ENCODE measurements at regions not wholly inside any gene's neighbourhood (a gene's known extent, or its start where the extent isn't known, plus 50 kb on each side); places are given as distances from the start of the nearest gene placed in this dataset.
"Not testable (repeated sequence)": the region's sequence is repeated elsewhere in the genome, so short reads cannot be mapped to it uniquely, and the experiment has no call there.

DNA sequence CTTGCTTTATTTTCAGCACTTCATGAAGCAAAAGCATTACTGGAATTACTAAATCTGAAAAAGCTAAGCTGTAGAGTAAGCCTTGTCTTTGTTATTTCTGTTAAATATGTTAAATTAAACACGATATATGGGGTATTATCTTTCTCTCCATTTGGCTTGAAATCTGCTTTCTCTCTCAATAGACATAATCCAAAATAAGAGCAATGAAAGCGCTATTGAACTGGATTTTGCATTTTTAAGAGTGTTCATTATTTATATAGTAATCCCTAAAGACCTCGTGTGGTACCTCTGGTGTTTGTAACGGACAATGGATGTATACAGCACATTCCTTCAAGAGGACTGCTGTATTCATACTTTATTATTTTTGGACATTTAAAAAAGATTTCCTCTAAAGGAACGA lies 91.5 kb upstream of the KCNE2 start:
- DNase-seq (ENCODE audit: low read depth), result no peak

DNA sequence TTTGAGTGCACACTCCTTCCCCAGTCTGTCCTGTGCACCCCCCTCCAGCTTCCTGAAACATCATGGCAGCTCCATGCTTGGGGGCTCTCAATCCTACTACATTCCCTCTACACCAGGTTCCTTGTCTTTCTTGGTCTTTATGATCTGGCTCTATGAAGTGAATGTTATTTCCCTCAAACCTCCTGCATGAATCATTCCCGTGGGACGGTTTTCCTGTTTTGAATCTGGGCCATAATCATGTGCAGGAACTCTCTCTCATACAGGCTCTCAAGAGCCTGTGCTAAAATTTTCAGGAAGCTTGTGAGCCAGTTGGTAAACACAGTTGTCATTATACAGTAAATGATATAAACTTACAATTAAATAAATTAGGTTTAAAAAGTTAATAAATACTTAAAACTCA lies 89.8 kb upstream of the KCNE2 start:
- DNase-seq (ENCODE audit: low read depth), result peak; percentile 50

DNA sequence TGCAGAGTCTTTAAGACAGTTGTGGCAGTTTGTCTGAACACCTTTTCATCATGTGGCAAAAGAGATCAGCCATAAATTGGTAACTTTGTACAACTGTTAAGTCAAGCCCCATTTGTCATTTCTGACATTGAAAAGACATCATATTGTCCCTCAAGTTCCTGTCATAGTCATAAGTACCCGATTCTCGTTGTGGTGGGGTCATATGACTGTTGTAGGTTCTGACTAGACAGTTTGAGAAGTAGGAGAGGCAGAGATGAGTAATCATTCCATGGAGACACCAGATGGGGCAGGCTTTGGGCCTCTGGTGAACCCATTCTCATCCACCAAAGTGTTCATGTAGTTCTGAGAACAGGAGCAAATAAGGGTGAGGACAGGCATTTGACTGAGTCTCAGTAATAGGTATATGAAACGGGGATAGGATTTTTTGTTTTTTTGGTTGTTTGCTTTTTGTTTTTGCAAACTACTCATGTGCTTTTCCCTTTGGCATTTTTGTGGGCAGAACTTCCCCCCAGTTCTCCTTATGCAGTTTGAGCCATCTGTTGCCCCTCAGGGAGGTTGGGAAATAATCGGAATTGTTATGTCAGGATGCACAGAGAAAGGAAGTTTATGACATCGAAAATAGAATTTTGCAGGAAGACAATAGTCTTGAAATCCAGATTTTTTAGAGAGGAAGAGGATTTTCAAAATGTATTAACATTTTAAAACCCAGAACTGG lies 86.9 kb upstream of the KCNE2 start:
- peak; percentile 21 for DNase-seq (ENCODE audit: low read depth)

DNA sequence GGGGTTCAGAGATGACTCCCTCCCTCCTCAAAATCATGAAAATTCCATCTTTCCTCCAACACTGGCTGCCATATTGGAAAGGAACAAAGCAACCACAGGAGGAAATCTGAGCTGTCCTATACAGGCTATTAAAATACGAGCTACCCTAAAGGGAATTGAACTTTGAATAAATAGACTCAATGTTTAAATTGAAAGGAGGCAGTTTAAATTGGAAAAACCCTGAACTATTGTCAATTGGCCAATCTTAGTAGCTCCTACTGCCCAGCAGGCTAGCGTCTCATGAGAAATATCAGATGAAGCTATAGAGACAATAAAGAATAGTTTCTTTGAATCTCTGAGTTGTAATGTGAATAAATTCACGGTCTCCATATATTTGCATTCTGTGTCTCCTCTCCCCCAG lies 85.4 kb upstream of the KCNE2 start:
- no peak for DNase-seq (ENCODE audit: low read depth)

DNA sequence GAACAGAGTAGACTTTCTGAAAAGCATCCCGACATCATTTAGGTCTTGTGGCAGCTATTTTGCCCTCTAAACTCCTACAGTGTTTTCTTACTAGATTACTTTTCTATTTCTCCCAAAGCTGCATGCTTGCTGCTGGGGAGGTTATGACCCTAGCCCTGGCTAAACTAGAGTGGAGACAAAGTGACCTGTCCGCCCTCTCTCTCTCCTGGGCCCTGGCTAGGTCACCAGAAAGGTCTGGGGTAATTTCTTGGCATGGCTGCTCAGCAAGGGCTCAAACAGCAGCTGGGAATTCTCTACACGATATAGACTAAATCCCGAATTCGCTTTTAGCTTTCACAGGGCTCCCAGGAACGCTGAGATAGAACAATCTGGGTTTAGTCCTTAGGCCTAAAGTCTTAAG lies 84.5 kb upstream of the KCNE2 start:
- no peak for DNase-seq (ENCODE audit: low read depth)

DNA sequence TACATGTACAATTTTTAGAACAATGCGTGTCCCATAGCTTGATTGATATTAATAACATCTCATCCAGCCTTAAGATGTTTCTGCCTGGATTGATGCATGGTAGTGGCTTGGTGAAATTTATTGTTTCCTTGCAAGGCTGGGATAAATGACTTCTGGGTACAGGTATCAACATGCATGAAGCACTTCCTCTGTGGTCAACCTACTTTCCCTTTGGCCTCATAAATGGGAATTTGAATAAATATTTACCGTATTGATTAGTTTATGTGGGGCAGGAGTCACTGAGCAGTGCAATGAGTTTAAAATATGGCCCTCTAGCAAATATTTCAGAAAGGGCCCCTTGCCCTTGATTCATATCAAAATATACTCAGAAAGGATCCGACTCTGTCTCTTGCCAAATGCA lies 83.9 kb upstream of the KCNE2 start:
- no peak for DNase-seq (ENCODE audit: low read depth)

DNA sequence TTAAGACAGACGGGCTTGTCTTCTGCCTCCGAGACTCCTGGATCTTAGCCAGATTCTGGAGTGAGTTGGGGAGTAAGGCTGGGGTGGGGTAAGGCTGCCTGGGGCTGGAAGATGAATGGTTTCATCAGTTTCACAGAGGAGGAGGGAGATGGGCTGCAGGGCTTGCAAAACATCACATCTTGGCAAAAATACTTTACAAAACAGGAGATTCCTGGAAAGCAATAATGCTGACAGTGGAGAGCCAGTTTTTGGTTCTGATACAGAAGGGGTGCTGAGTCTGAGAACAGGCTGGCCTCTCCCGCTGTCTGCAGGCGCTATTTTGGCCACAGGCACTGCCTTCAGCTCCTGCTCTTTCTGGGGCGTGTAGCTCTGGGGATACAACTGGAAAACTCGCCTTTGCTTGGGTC lies 83.4 kb upstream of the KCNE2 start:
- no peak for DNase-seq (ENCODE audit: low read depth)

DNA sequence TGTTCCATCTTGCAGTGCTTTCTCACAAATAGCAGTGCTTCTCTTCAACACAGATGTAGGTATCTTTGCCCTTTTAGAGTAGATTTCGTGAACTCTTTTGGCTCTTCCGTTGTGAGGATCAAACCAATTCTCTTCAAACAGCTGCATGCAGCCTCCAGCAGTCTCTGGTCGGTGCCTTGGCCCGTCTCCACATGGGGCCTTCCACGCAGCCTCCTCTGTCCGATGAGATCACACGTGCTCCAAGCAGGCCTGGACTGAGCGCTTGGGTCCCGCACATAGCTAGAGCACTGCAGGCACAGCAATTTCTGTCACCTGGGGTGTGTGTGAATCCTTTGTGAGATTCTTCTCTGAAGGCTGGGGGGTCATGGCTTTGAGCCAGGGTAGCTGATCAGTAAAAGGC lies 82.8 kb upstream of the KCNE2 start:
- no peak for DNase-seq (ENCODE audit: low read depth)

DNA sequence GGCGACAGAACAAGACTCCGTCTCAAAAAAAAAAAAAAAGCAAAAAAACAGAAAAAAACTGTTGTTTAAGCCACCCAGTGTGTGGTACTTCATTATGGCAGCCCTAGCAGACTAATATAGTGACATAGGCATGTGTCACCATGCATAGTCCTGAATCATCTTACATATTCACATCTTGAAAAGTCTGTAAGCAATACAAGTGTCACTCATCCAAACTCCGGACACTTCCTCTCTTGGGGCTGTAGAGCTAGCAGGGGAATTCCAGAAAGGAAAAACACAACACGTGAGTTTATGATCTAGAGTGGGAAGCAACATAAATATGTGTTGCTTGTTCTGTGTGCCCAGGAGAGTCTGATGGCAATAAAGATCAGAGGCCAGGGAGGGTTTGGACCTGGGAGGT lies 81.6 kb upstream of the KCNE2 start:
- peak; percentile 71 for DNase-seq (ENCODE audit: low read depth)

DNA sequence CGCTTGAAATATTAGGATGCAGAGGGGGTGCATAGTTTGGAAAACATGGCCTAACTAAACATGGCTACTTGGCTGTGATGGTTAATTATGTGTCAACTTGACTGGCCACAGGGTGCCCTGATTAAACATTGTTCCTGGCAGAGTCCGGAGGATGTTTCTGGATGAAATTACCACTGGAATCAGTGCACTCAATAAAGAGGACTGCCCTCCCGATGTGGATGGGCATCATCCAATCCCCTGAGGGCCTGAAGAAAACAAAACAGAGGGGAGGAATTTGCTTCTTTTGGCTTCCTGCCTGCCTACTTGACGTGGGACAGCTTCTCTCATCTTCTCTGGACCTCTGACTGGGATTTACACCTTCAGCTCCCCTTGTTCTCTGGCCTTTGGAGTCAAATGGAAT lies 79.1 kb upstream of the KCNE2 start:
- DNase-seq (ENCODE audit: low read depth), result no peak

DNA sequence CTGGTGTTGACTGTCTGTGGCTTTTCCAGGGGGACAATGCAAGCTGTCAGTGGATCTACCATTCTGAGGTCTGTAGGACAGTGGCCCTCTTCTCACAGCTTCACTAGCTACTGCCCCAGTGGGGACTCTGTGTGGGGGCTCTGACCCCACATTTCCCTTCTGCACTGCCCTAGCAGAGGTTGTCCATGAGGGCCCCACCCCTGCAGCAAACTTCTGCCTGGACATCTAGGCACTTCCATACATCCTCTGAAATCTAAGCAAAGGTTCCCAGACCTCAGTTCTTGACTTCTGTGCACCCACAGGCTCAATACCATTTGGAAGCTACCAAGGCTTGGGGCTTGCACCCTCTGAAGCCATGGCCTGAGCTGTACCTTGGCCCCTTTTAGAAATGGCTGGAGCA lies 75.8 kb upstream of the KCNE2 start:
- DNase-seq (ENCODE audit: low read depth), result not testable (repeated sequence)

DNA sequence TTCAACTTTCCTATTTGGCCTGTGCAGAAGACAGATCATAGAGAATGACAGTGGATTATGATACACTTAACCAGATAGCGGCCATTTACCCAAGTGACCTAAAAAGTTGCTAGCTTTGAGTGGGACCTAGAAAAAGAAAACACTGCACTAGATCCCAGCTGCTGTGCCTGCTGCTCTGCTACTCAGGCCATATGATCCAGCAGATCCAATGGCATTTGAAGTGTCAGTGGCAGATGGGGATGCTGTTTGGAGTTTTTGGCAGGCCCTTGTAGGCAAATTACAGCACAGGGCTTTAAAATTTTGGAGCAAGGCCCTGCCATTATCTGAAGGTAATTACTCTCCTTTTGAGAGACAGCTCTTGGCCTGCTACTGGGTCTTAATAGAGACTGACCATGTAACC lies 74.0 kb upstream of the KCNE2 start:
- no peak for DNase-seq (ENCODE audit: low read depth)

DNA sequence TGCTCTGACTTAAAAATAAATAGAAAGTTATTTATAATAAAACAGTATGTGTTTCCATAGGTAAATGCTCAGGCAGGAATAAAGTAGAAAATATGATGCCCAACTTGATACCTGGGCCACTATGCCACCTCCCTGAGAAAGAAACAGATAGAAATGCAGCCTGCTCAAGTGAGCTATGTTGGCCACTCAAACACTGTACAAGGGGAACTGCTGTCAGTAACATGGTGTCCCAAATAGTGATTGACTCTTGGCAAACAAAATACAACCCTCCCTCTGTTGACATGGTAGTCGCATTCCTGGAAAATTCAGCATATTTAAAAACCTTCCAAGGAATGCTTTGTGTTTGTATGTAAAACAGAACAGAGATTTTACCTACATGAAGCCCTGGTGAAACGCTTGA lies 66.9 kb upstream of the KCNE2 start:
- DNase-seq (ENCODE audit: low read depth), result no peak

DNA sequence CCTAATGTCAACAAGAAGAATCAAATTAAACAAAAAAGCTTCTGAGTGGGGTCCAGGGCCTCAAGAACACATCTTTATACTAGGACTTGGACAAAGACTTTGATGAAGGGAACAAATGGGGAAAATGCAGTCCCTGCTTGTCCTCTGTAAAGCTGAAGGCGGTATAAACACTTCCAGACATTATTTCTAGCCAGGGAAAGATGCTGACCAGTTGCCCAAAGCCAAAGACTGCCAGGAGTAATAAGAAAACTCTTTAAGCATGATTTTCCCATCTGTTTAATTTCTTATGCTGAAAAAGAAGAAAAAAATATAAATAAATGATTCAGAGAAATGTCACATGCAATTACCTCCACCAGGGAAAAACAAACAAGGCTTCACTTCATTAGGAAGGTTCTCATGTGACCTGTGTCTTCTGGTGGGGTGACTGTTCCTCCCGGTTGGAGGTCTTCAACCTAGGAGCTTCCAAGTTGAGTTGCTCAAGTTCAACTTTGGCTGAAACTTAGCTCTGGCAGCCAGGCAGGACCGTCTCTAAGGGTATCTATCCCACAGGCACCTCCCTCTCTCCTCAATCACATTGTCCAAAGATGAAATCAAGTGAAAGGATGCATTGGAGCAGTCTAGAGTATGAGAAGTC lies 65.2 kb upstream of the KCNE2 start:
- no peak for DNase-seq (ENCODE audit: low read depth)

DNA sequence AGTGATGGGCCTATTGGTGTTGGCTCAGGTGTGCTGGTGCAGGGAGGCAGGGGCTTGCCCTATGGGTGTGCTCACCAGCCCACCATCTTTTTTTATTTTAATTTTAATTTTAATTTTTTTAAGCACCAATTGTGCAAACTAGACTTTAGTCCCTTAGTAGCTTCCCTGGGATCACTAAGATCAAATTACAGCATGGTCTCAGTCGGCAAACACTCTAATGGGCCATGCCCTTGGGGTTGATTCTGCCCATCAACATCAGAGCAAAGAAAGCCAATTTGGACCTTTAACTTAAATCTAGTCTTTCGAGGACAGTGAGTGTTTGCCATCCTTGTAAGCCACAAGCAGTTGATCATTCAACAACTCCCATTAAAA lies 64.7 kb upstream of the KCNE2 start:
- no peak for DNase-seq (ENCODE audit: low read depth)

DNA sequence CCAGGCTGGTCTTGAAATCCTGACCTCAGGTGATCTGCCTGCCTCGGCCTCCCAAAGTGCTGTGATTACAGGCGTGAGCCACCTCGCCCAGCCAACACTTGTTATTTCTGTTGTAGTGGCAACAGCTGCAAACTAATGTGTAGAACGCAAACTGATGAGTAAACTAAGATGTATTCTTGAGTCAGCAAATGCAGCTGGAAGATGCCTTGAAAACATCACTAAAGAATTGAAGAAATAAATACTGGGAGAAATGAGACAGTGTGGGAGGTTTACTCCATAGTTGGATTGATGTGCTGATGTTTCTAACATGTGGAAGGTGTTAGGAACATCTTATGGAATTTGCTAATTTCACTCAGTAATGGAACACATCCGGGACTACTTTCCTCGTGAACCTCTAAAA lies 61.3 kb upstream of the KCNE2 start:
- DNase-seq (ENCODE audit: low read depth), result no peak

DNA sequence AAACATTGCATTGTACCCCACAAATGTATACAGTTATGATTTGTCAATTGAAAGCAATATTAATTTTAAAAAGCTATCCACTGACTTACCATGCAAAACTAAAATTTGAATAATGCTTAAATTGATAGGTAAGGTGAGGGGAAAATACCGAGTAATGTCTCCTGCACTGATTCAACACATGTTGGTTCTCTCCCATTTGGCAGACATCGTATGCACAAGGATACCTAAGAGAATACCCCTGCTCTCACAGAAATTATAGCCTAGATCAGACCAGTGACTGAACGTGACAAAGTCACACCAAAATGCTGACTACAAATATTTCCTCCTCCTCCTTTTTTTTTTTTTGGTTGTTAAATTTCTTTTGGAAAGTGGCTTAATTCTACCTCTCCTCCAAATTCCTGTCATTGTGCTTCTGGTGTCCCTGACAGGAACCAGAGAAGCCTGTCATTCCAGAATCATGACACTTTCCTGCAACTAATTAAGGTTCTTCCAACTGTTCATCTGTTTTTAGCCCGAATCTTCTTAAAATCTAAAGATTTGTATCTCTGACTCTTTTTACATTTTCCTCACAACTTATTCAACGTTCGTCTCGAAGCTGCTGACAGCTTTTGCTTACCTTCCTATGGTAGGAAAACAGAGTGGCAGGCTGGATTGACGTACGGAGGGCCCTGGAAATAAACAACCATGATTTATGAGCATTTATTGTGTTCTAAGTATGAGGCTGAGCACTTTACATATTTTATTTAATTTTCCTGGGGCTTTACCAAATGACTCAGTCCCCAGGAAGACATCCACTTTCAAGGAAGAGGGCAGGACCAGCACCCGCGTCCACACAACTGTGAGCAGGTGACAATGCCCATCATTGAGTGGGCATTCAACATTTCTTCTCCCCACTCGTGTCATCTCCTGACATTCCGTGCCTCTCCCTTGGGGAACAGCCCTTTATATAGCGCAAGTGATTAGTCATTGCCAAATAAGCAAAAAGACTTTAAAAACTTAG lies 57.9 kb upstream of the KCNE2 start:
- DNase-seq (ENCODE audit: low read depth), result no peak

DNA sequence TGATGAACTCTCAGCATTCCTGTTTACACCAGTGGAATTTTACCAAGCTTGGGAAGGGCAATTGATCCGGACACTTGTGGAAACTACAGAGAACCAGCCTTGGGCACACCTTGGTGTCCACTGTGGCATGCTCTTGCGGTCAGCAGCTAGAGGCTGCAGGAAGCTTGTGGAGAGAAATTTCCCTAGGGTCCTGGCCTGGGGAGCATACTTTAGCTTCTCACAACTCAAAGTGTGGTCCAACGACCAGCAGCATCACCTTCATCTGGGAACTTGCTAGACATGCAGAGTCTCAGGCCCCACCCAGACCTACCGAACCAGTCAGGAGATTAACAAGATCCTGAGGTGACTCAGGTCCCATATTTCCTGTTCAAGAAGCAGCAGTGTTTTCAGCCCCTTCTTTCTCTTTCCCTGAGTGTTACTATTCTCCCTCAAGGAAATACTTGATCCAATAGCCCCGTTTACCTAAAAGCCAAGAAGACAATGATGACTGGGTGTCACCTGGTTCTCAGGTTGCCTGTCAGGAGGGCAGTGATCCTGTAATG lies 55.7 kb upstream of the KCNE2 start:
- DNase-seq (ENCODE audit: low read depth), result peak; percentile 8

DNA sequence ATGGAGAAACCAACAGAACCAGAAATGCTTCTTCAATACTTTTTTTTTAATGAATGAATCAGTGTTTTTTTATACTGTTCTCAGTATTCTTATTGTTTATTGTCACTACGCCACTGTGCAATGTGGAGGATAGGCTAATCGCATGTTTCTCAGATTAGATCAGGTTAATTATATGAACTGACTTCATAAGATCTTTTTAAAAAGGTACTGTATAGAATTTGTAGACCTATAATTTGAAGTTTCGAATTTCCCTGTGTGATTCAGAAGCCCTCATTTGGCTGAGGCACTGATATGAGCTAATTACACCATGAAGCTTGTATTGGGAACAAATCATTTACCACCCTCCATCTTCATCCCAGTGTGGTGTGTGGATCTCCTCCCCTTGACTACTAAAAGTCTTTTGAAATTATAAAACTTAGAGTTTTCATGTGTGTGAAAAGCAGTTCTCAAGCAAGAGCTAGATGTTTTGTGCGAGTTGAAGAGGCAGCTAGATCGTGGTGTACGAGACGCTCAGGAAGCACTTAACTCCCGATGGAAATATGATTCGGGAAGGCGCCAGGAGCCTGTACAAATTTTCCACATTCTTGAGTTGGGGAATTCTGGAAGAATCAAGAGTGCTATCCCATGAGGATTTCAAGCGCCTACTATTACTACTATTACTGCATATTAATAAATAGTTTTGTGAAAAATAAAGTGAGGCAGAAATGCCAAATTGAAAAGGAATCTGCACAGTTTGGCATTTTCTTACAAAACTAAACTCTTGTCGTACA lies 52.1 kb upstream of the KCNE2 start:
- no peak for DNase-seq (ENCODE audit: low read depth)

DNA sequence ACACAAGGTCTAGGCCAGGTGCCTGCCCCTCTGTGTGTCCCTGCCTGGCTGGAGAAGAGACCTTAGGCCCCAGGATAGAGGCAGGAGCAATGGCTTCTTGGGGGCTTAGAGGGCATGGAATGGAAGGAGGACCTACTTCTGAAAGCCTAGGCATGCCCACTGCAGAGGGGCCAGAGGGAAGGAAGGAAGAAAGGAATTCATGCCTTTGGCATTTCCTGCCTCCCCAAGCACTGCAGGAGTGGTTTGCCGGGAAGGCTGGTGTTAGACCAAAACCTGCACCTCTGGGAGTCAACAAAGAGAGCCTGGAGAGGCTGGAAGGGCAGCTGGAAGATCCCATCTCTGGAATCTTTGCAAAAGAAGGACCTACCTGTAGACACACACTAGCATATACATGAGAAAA lies 50.7 kb upstream of the KCNE2 start:
- DNase-seq (ENCODE audit: low read depth), result peak; percentile 60
